SH-SY5Y (cell line): ENCODE measurements at regions not wholly inside any gene's neighbourhood (a gene's known extent, or its start where the extent isn't known, plus 50 kb on each side); places are given as distances from the start of the nearest gene placed in this dataset.

Experiments used
- GATA2 ChIP-seq: IDR thresholded peaks from 2 replicates; pipeline ENCODE4 v1.6.1; 2011; ENCODE audit warnings: mild to moderate bottlenecking, low read depth, low read length
- GATA3 ChIP-seq: IDR thresholded peaks from 2 replicates; pipeline ENCODE4 v1.6.1; 2011; ENCODE audit warnings: low read depth, mild to moderate bottlenecking, low read length, moderate library complexity

- no peak for TF ChIP-seq GATA3
- no peak for TF ChIP-seq GATA2
Measured at GRCh38 chr7:81462672-81463071, 307.2 kb downstream of the HGF start.
